ENCODE measurements at regions not wholly inside any gene's neighbourhood (a gene's known extent, or its start where the extent isn't known, plus 50 kb on each side); places are given as distances from the start of the nearest gene placed in this dataset.

- H3K4me1 Mint-ChIP-seq: peaks cover 49% of the 10 kb centered on the region
Observed at GRCh38 chr16:85311741-85312140, 199.5 kb upstream of the CIBAR2 start.

GRCh38 chr16:85312174-85312573 is 199.9 kb upstream of the CIBAR2 start:
- no peak for TF ChIP-seq CTCF (IDR thresholded peaks at IDR 0.05)
- no peak overlapping the region for H3K4me3 ChIP-seq (replicated peaks in 1 of 3; ENCODE audit: low read depth in 2 of 3, low read length in 3 of 3)
- peak overlapping the region in 1 of 2 donors; percentile 31 for H3K4me3 Mint-ChIP-seq
- peaks cover 0 to 1% (median 0%) of the 10 kb centered on the region in 7 donors for H3K9me3 Mint-ChIP-seq
- H4K20me1 ChIP-seq (ENCODE audit: insufficient read depth, low read length): no peaks in the 10 kb centered on the region
- H3K27me3 ChIP-seq (ENCODE audit: control insufficient read depth in 2 of 2, insufficient read depth in 2 of 2, low read length in 2 of 2): peaks cover 0 to 8% of the 10 kb centered on the region in 2 donors
- H3K36me3 Mint-ChIP-seq: peaks cover 0 to 5% of the 10 kb centered on the region in 2 donors
- H3K4me1 Mint-ChIP-seq: peaks cover 47% of the 10 kb centered on the region
- no peak overlapping the region for H2AFZ ChIP-seq (ENCODE audit: insufficient read depth, low read depth, low read length, poor library complexity, severe bottlenecking)
- no peak overlapping the region for H3K9ac ChIP-seq (ENCODE audit: insufficient read depth, low read length, poor library complexity, severe bottlenecking)
- intact Hi-C loops (cut with micrococcal nuclease): no loop called here
- peak overlapping the region in 2 of 7 donors; percentile 44 to 83 for H3K27ac Mint-ChIP-seq
- H3K27ac ChIP-seq (ENCODE audit: low read depth in 1 of 2, low read length in 2 of 2): no peak overlapping the region
- WGBS (ENCODE audit: insufficient coverage): 100% methylated on average over 4 of the region's 11 CpGs
- no peak overlapping the region for H3K4me2 ChIP-seq (replicated peaks; ENCODE audit: extremely low read depth, low read length, poor library complexity, severe bottlenecking)
- H3K36me3 ChIP-seq (replicated peaks in 1 of 2; ENCODE audit: control insufficient read depth in 1 of 2, insufficient read depth in 2 of 2, low read length in 2 of 2): no peaks in the 10 kb centered on the region
- peaks cover 9 to 29% (median 24%) of the 10 kb centered on the region in 3 donors for H3K27me3 Mint-ChIP-seq (ENCODE audit: low read depth in 3 of 3)
- H3K9me3 ChIP-seq (replicated peaks in 1 of 2; ENCODE audit: control insufficient read depth in 1 of 2, insufficient read depth in 1 of 2, low read length in 2 of 2): no peaks in the 10 kb centered on the region
- H3K79me2 ChIP-seq (ENCODE audit: insufficient read depth, low read length): no peaks in the 10 kb centered on the region
- no peak for DNase-seq
- H3K4me1 ChIP-seq (ENCODE audit: control insufficient read depth in 1 of 2, insufficient read depth in 2 of 2, low read length in 2 of 2): peaks cover 40 to 46% of the 10 kb centered on the region in 2 donors

More at GRCh38 chr16:85311741-85312140, 199.5 kb upstream of the CIBAR2 start:
- peaks cover 0 to 5% of the 10 kb centered on the region in 2 donors for H3K36me3 Mint-ChIP-seq
- peak overlapping the region in 1 of 2 donors; percentile 42 for H3K4me3 Mint-ChIP-seq
- Histone ChIP-seq H3K4me3 (replicated peaks in 1 of 3; ENCODE audit: low read depth in 2 of 3, low read length in 3 of 3) (no peak overlapping the region), H3K9ac (ENCODE audit: insufficient read depth, low read length, poor library complexity, severe bottlenecking) (no peak overlapping the region), H4K20me1 (ENCODE audit: insufficient read depth, low read length) (no peaks in the 10 kb centered on the region), H3K27ac (ENCODE audit: low read depth in 1 of 2, low read length in 2 of 2) (no peak overlapping the region), H2AFZ (ENCODE audit: insufficient read depth, low read depth, low read length, poor library complexity, severe bottlenecking) (no peak overlapping the region), H3K79me2 (ENCODE audit: insufficient read depth, low read length) (no peaks in the 10 kb centered on the region), H3K4me1 (ENCODE audit: control insufficient read depth in 1 of 2, insufficient read depth in 2 of 2, low read length in 2 of 2) (peaks cover 44 to 50% of the 10 kb centered on the region in 2 donors), H3K4me2 (replicated peaks; ENCODE audit: extremely low read depth, low read length, poor library complexity, severe bottlenecking) (no peak overlapping the region), H3K9me3 (replicated peaks in 1 of 2; ENCODE audit: control insufficient read depth in 1 of 2, insufficient read depth in 1 of 2, low read length in 2 of 2) (no peaks in the 10 kb centered on the region), H3K27me3 (ENCODE audit: control insufficient read depth in 2 of 2, insufficient read depth in 2 of 2, low read length in 2 of 2) (peaks cover 0 to 8% of the 10 kb centered on the region in 2 donors), H3K36me3 (replicated peaks in 1 of 2; ENCODE audit: control insufficient read depth in 1 of 2, insufficient read depth in 2 of 2, low read length in 2 of 2) (no peaks in the 10 kb centered on the region)
- no peak for TF ChIP-seq CTCF (IDR thresholded peaks at IDR 0.05)
- H3K9me3 Mint-ChIP-seq: peaks cover 0 to 2% (median 0%) of the 10 kb centered on the region in 7 donors
- no peak overlapping the region for H3K27ac Mint-ChIP-seq
- intact Hi-C loops (cut with micrococcal nuclease): no loop called here
- H3K27me3 Mint-ChIP-seq (ENCODE audit: low read depth in 3 of 3): peaks cover 7 to 29% (median 24%) of the 10 kb centered on the region in 3 donors
- no peak for DNase-seq
- 97% methylated on average over 13 of the region's 14 CpGs for WGBS (ENCODE audit: insufficient coverage)

All from CD14-positive monocyte (primary cell).